ENCODE measurements at regions not wholly inside any gene's neighbourhood (a gene's known extent, or its start where the extent isn't known, plus 50 kb on each side); places are given as distances from the start of the nearest gene placed in this dataset.

DNA sequence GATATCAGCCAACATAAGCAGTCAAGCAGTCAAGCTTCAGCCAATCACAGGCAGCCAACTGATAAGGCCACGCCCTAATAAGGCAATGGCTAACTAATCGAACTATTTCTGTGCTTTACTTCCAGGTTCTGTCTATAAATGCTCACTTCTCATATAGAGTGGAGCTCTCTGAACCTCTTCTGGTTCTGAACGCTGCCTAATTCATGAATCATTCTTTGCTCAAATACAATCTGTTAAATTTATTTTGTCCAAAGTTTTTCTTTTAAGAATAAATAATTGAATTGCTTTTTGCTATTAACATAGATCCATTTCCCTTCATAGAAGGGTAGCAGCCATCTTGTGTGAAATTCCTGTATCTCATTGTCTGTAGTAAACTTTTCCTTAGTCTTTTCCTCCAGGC lies 97.9 kb upstream of the TMEM72 start:
- TF ChIP-seq CTCF (IDR thresholded peaks at IDR 0.05) (no peak), EZH2 (IDR thresholded peaks at IDR 0.05) (no peak)
